CD4-positive, alpha-beta T cell treated with Interleukin-6 at 100 ng/mL for 8 hours (primary cell): ENCODE measurements at regions not wholly inside any gene's neighbourhood (a gene's known extent, or its start where the extent isn't known, plus 50 kb on each side); places are given as distances from the start of the nearest gene placed in this dataset.

Source experiments
- DNase-seq: peaks from one replicate; pipeline ENCODE4 v3.0.0-alpha.2; 2020; ENCODE audit warnings: mixed read lengths, low spot score

GRCh38 chr3:102182162-102182561 is 252.7 kb upstream of the ZPLD1 start:
- no peak for DNase-seq

GRCh38 chr3:102183186-102183585 is 251.6 kb upstream of the ZPLD1 start:
- DNase-seq = no peak

GRCh38 chr3:102183623-102184022 is 251.2 kb upstream of the ZPLD1 start:
- DNase-seq = no peak

GRCh38 chr3:102189541-102189940 is 245.3 kb upstream of the ZPLD1 start:
- DNase-seq = no peak

GRCh38 chr3:102189956-102190723 is 244.7 kb upstream of the ZPLD1 start:
- DNase-seq = no peak

- DNase-seq = no peak
Measured at GRCh38 chr3:102192575-102192974, 242.2 kb upstream of the ZPLD1 start.

- no peak for DNase-seq
Measured at GRCh38 chr3:102193255-102193654, 241.6 kb upstream of the ZPLD1 start.

GRCh38 chr3:102194001-102194400 is 240.8 kb upstream of the ZPLD1 start:
- DNase-seq = no peak

- DNase-seq = no peak
Measured at GRCh38 chr3:102194760-102195159, 240.1 kb upstream of the ZPLD1 start.

- DNase-seq = no peak
Measured at GRCh38 chr3:102195198-102195948, 239.4 kb upstream of the ZPLD1 start.

GRCh38 chr3:102200126-102200525 is 234.7 kb upstream of the ZPLD1 start:
- no peak for DNase-seq

- no peak for DNase-seq
Measured at GRCh38 chr3:102200560-102200959, 234.3 kb upstream of the ZPLD1 start.

GRCh38 chr3:102205647-102206046 is 229.2 kb upstream of the ZPLD1 start:
- DNase-seq = no peak

- no peak for DNase-seq
Measured at GRCh38 chr3:102206511-102207031, 228.2 kb upstream of the ZPLD1 start.

GRCh38 chr3:102207151-102207571 is 227.7 kb upstream of the ZPLD1 start:
- DNase-seq = no peak

GRCh38 chr3:102215166-102215565 is 219.6 kb upstream of the ZPLD1 start:
- DNase-seq = no peak

- DNase-seq = peak; percentile 4
Measured at GRCh38 chr3:102223132-102223531, 211.7 kb upstream of the ZPLD1 start.

- no peak for DNase-seq
Measured at GRCh38 chr3:102224171-102224570, 210.6 kb upstream of the ZPLD1 start.

- DNase-seq = no peak
Measured at GRCh38 chr3:102225005-102225404, 209.8 kb upstream of the ZPLD1 start.

- peak; percentile 33 for DNase-seq
Measured at GRCh38 chr3:102225407-102226132, 209.2 kb upstream of the ZPLD1 start.

- no peak for DNase-seq
Measured at GRCh38 chr3:102226463-102226862, 208.4 kb upstream of the ZPLD1 start.

- peak; percentile 68 for DNase-seq
Measured at GRCh38 chr3:102229062-102229655, 205.7 kb upstream of the ZPLD1 start.
